DMS114 treated with DMSO at 0.1 percent for 48 hours (cell line): ENCODE measurements at regions not wholly inside any gene's neighbourhood (a gene's known extent, or its start where the extent isn't known, plus 50 kb on each side); places are given as distances from the start of the nearest gene placed in this dataset.
"Not testable (repeated sequence)": the region's sequence is repeated elsewhere in the genome, so short reads cannot be mapped to it uniquely, and the experiment has no call there.

Source experiments
- DNase-seq: peaks from one replicate; lab custom pipeline; 2025; ENCODE audit not compliant: unreplicated experiment; lab: John Stamatoyannopoulos, UW

DNA sequence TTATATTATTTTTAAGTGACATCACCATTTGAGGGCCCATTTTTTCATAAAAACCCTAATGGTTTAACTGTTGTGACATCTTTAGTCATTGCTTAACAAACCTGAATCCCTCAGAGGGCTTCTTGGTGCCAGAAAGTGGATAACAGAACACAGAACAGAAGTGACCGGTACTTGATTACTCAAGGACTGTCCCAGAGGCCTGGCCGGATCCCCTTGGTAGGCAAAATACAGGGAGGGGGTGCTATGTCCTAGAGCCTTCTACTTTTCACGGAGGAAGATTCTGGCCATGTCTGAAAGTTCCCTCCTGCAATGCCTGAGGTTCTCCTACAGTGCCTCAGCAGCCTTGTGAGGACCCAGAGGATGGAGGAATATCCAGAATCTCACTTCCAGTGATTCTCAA lies 94.3 kb upstream of the DCLK2 start:
- no peak for DNase-seq

GRCh38 chr4:149985981-149986380 lies 92.3 kb upstream of the DCLK2 start:
- no peak for DNase-seq

GRCh38 chr4:149986917-149987316 lies 91.3 kb upstream of the DCLK2 start:
- DNase-seq, result no peak

- no peak for DNase-seq
Observed at GRCh38 chr4:149987330-149988086, 90.7 kb upstream of the DCLK2 start.

DNA sequence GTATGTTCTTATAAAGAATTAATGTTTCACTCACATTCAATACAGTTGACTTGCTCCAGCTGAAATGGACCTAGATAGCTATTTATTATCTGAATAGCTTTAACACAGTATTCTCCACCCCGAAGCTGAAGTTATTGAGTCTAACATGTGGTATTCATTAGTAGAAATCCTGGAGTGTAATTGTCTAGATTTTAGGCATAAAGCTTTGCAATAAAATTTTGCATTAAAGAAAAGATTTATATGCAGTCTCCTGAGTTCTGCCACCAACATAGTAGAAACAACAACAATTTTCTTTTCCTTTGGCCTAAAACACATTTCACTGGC lies 90.2 kb upstream of the DCLK2 start:
- no peak for DNase-seq

GRCh38 chr4:149993030-149993429 lies 85.2 kb upstream of the DCLK2 start:
- DNase-seq, result no peak

- no peak for DNase-seq
Observed at GRCh38 chr4:149995134-149995756, 83.0 kb upstream of the DCLK2 start.

DNA sequence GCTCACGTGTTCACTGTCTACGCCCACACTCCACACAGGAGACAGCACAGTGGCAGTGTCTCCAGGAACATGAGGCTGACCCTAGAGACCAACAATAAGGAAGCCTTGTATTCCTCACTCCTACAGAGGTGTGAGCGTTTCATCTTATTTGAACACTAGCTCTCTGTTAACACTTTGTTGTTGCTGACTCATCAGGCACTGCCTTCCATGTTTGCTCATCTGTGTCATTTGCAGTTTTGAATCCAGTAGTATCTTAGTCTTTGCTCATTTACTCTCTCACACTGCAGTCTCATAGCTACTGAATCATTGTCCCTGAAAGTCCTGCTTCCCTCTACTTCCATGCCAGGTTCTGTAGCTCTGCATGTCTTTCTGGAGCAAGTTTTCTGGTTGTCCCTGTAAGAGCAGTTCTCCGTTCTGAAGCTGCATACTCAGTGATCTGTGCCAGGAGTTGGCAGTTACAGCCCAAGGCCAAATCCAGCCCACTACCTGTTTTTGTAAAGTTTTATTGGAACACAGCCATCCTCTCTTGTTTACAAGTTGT lies 80.3 kb upstream of the DCLK2 start:
- no peak for DNase-seq

GRCh38 chr4:149999485-150000074 lies 78.7 kb upstream of the DCLK2 start:
- peak; percentile 31 for DNase-seq

DNA sequence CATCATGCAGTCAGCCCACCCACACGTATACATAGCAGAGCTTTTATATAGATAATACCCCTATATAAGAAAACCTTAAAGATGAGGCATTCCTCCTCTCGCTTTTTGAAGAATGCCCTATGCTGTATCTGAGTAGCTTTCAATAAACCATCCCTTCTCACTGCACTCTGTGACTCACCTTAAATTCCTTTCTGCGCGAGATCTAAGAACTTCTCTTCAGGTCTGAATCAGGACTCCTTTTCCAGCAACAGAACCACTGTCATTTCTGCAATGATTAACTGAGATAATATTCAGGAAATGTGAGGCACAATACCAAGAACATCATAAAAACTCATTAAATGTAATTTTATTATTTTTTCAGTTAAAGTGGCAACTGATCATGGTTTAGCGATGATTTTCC lies 76.4 kb upstream of the DCLK2 start:
- no peak for DNase-seq

GRCh38 chr4:150002561-150002960 lies 75.7 kb upstream of the DCLK2 start:
- DNase-seq, result no peak

DNA sequence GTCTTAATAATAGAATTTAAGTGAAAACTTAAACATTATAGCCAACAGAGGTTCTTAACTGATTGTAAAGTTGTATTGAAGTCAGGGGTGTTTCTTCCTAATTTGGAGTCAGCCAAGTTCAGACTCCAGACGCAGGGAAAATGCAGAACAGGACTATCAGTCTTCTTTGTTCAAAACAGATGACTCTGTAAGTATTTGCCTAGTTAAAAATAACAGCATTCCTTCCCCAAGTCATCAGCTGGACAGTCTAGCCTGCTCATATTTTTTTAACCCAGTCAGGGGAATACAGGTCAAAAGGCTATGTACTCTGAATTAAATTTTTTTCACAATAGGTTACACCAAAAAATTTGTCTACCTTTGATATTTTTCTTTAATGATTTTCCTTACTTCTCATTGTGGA lies 73.8 kb upstream of the DCLK2 start:
- DNase-seq, result no peak

DNA sequence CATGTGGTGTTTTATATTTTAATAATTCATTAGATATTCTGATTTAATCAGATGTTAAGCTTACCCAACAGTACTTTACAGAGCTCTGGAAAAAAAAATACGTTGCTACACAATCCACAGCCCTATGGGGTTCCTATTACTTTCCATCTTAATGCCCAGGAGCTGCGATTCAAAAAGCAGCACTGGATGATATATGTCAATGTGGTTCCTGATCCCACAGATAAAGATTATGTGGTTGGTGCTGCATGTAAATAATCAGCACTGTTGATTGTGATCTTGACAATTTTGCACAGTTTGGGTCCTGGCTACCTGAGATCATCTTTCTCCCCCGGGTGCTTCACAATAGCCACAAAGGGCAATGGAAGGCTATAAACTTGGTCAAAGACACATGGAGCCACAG lies 72.7 kb upstream of the DCLK2 start:
- DNase-seq, result no peak

GRCh38 chr4:150006197-150006596 lies 72.0 kb upstream of the DCLK2 start:
- DNase-seq, result no peak

- no peak for DNase-seq
Observed at GRCh38 chr4:150007512-150007911, 70.7 kb upstream of the DCLK2 start.

- no peak for DNase-seq
Observed at GRCh38 chr4:150008546-150008945, 69.7 kb upstream of the DCLK2 start.

DNA sequence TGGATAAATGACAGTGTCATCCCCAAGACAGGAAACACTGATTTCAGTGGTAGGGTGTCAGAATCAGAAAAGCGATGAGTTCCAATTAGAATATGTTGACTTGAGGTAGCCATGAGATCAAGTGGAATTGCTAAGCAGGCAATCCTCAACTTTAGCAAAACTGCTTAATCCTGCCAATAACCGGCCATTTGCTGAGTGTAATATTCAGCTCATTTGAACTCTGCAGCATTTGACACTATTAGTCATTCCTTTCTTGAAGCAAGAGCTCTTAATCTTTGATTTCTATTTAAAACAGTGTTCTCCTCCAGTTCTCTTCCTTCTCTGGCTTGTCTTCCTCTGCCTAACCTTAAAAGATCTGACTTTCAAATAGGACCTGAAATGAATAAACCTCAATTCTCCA lies 68.7 kb upstream of the DCLK2 start:
- no peak for DNase-seq

DNA sequence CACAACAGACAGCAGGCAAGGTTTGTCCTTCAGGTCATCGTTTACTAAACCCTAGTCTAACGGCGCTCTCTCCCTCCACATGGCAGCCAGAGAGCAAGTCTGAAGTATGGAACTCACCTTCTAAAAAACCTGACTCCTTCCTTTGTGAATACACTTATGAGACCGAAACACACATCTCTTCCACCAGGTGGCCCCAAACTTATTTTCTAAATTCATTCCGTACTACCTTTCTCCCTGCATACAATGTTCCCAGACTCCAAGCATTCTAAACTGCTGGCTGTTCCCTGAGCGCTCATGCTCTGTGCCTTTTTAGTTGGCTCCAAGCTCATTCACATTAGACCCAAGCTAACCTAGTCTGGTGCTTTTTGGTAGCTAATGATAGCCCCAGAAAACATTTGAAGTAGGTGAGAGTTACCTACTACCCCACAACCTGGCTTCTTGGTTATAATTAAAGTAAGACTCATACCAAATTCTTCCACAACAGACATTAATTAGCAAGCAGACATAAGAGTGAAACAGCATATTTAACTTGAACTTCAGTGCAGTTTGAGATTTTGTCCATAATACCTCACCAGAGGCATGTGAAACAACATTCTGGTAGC lies 67.6 kb upstream of the DCLK2 start:
- peak; percentile 47 for DNase-seq

- DNase-seq, result no peak
Observed at GRCh38 chr4:150012851-150013360, 65.3 kb upstream of the DCLK2 start.

- not testable (repeated sequence) for DNase-seq
Observed at GRCh38 chr4:150015910-150016309, 62.3 kb upstream of the DCLK2 start.

DNA sequence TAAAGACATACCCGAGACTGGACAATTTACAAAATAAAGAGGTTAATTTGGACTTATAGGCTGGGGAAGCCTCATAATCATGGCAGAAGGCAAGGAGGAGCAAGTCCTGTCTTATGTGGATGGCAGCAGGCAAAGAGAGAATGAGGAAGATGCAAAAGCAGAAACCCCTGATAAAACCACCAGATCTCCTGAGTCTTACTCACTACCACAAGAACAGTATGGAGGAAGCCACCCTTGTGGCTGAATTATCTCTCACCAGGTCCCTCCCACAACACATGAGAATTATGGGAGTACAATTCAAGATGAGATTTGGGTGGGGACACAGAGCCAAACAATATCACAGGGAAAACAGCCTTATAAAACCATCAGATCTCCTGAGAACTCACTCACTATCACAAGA lies 61.6 kb upstream of the DCLK2 start:
- not testable (repeated sequence) for DNase-seq

- no peak for DNase-seq
Observed at GRCh38 chr4:150018257-150018656, 60.0 kb upstream of the DCLK2 start.
